WERI-Rb-1 (cell line): ENCODE measurements at regions not wholly inside any gene's neighbourhood (a gene's known extent, or its start where the extent isn't known, plus 50 kb on each side); places are given as distances from the start of the nearest gene placed in this dataset.
"Not testable (repeated sequence)": the region's sequence is repeated elsewhere in the genome, so short reads cannot be mapped to it uniquely, and the experiment has no call there.

Experiments
- DNase-seq: peaks from one replicate; pipeline ENCODE4 v3.0.0-alpha.2; 2020
- H3K27ac ChIP-seq: fragments of 250-450 bp; sonication (Bioruptor Pico); 2 replicates; pipeline ENCODE4 v1.5.1; 2020; ENCODE audit warnings: mild to moderate bottlenecking, moderate library complexity
- H3K27me3 ChIP-seq: fragments of 250-450 bp; sonication (Bioruptor Pico); 2 replicates; pipeline ENCODE4 v1.5.1; 2021; ENCODE audit warnings: mild to moderate bottlenecking, low read depth, moderate library complexity; ENCODE audit not compliant: insufficient read depth, severe bottlenecking
- H3K36me3 ChIP-seq: fragments of 250-450 bp; sonication (Bioruptor Pico); 2 replicates; pipeline ENCODE4 v1.5.1; 2020; ENCODE audit warnings: mild to moderate bottlenecking, moderate library complexity
- H3K4me3 ChIP-seq: 2 replicates; pipeline ENCODE4 v1.5.1; 2011; ENCODE audit warnings: low read depth, mild to moderate bottlenecking, control low read depth, low read length
- H3K9me3 ChIP-seq: fragments of 250-450 bp; sonication (Bioruptor Pico); 2 replicates; pipeline ENCODE4 v1.5.1; 2021; ENCODE audit warnings: mild to moderate bottlenecking, moderate library complexity; ENCODE audit not compliant: severe bottlenecking
- CTCF ChIP-seq: IDR thresholded peaks from 2 replicates; pipeline ENCODE4 v1.5.1; 2011; ENCODE audit warnings: low read depth, mild to moderate bottlenecking, control low read depth, inconsistent platforms, low read length

GRCh38 chr20:12947691-12948090 lies 61.1 kb upstream of the SPTLC3 start:
- H3K9me3 ChIP-seq = no peaks in the 10 kb centered on the region
- no peak overlapping the region for H3K27ac ChIP-seq
- TF ChIP-seq CTCF = no peak
- DNase-seq = no peak
- no peak overlapping the region for H3K4me3 ChIP-seq
- no peaks in the 10 kb centered on the region for H3K27me3 ChIP-seq
- H3K36me3 ChIP-seq = no peaks in the 10 kb centered on the region

GRCh38 chr20:12949429-12949980 lies 59.3 kb upstream of the SPTLC3 start:
- TF ChIP-seq CTCF = no peak
- Histone ChIP-seq H3K9me3 (no peaks in the 10 kb centered on the region), H3K27me3 (no peaks in the 10 kb centered on the region), H3K27ac (no peak overlapping the region), H3K36me3 (no peaks in the 10 kb centered on the region), H3K4me3 (no peak overlapping the region)
- DNase-seq = no peak

GRCh38 chr20:12954254-12954653 lies 54.5 kb upstream of the SPTLC3 start:
- not testable (repeated sequence) for H3K27me3 ChIP-seq, H3K27ac ChIP-seq, H3K4me3 ChIP-seq, H3K36me3 ChIP-seq, DNase-seq, H3K9me3 ChIP-seq

GRCh38 chr20:12955611-12956010 lies 53.2 kb upstream of the SPTLC3 start:
- no peak overlapping the region for H3K4me3 ChIP-seq
- H3K9me3 ChIP-seq = no peaks in the 10 kb centered on the region
- H3K27ac ChIP-seq = no peak overlapping the region
- H3K27me3 ChIP-seq = no peaks in the 10 kb centered on the region
- H3K36me3 ChIP-seq = no peaks in the 10 kb centered on the region
- DNase-seq = no peak
- no peak for TF ChIP-seq CTCF

- no peaks in the 10 kb centered on the region for H3K9me3 ChIP-seq
- TF ChIP-seq CTCF = no peak
- no peaks in the 10 kb centered on the region for H3K36me3 ChIP-seq
- H3K27ac ChIP-seq = no peak overlapping the region
- DNase-seq = no peak
- H3K4me3 ChIP-seq = no peak overlapping the region
- no peaks in the 10 kb centered on the region for H3K27me3 ChIP-seq
These were observed 52.5 kb upstream of the SPTLC3 start for GRCh38 chr20:12956303-12956702.

GRCh38 chr20:12957968-12958367 lies 50.8 kb upstream of the SPTLC3 start:
- DNase-seq = no peak
- TF ChIP-seq CTCF = no peak
- Histone ChIP-seq H3K27me3 (no peaks in the 10 kb centered on the region), H3K36me3 (no peaks in the 10 kb centered on the region), H3K4me3 (no peak overlapping the region), H3K27ac (no peak overlapping the region), H3K9me3 (no peaks in the 10 kb centered on the region)
